Peyer's patch (tissue), 4 donors: ENCODE measurements at regions not wholly inside any gene's neighbourhood (a gene's known extent, or its start where the extent isn't known, plus 50 kb on each side); places are given as distances from the start of the nearest gene placed in this dataset.
"Not testable (repeated sequence)": the region's sequence is repeated elsewhere in the genome, so short reads cannot be mapped to it uniquely, and the experiment has no call there.

ENCODE experiments used
- DNase-seq, 3 donors: peaks; one replicate each; pipeline ENCODE4 v3.0.0-alpha.2; 2017 to 2019
- H3K27ac ChIP-seq, 4 donors: fragments of 200-600 bp; sonication (generic); one replicate each; pipeline ENCODE4 v1.5.1; 2016 to 2019
- H3K27me3 ChIP-seq, 2 donors: fragments of 200-600 bp; sonication (generic); one replicate each; pipeline ENCODE4 v1.5.1; 2019
- H3K36me3 ChIP-seq, 3 donors: fragments of 200-600 bp; sonication (generic); one replicate each; pipeline ENCODE4 v1.5.1; 2016 to 2019
- H3K4me1 ChIP-seq, 4 donors: fragments of 200-600 bp; sonication (generic); one replicate each; pipeline ENCODE4 v1.5.1; 2016 to 2019
- H3K4me3 ChIP-seq, 4 donors: fragments of 200-600 bp; sonication (generic); 1 replicate in 3 of 4; 2 replicates in 1 of 4; pipeline ENCODE4 v1.5.1; 2016 to 2019; ENCODE audit warnings: mild to moderate bottlenecking in 1 of 4
- H3K9me3 ChIP-seq, 4 donors: fragments of 200-600 bp; sonication (generic); one replicate each; pipeline ENCODE4 v1.5.1; 2016 to 2019; ENCODE audit warnings: mild to moderate bottlenecking in 1 of 4
- CTCF ChIP-seq, 6 experiments: fragments of 450-650 bp in 4 of 6; fragments of 200-600 bp in 2 of 6; sonication (generic) in 1 of 6; IDR thresholded peaks; one replicate each; pipeline ENCODE4 v1.5.1; 2017 to 2019; ENCODE audit warnings: antibody characterized with exemption in 6 of 6, mild to moderate bottlenecking in 3 of 6, moderate library complexity in 1 of 6
- POLR2A ChIP-seq, 2 donors: fragments of 450-650 bp; IDR thresholded peaks; one replicate each; pipeline ENCODE4 v1.5.1; 2017; ENCODE audit warnings: antibody characterized with exemption in 2 of 2, mild to moderate bottlenecking in 2 of 2, moderate library complexity in 2 of 2

GRCh38 chrX:65821721-65822496 is 154.5 kb downstream of the MSN start:
- peak overlapping the region; percentile 32 to 42 (median 36) for H3K4me3 ChIP-seq
- no peaks in the 10 kb centered on the region for H3K4me1 ChIP-seq
- H3K36me3 ChIP-seq, result no peaks in the 10 kb centered on the region
- no peaks in the 10 kb centered on the region for H3K27me3 ChIP-seq
- peak overlapping the region in 1 of 4 donors; percentile 33 for H3K27ac ChIP-seq
- H3K9me3 ChIP-seq, result no peaks in the 10 kb centered on the region
- peak; percentile 25 to 61 (median 36) for DNase-seq
- TF ChIP-seq POLR2A (IDR thresholded peaks at IDR 0.05), result no peak

- H3K4me1 ChIP-seq, DNase-seq, H3K4me3 ChIP-seq, H3K27me3 ChIP-seq, H3K36me3 ChIP-seq, H3K9me3 ChIP-seq, H3K27ac ChIP-seq: not testable (repeated sequence)
Measured at GRCh38 chrX:65819983-65820382, 152.5 kb downstream of the MSN start.

GRCh38 chrX:65813245-65813644 is 145.8 kb downstream of the MSN start:
- DNase-seq, result no peak
- TF ChIP-seq CTCF (IDR thresholded peaks at IDR 0.05) (no peak), POLR2A (IDR thresholded peaks at IDR 0.05) (no peak)

GRCh38 chrX:65811558-65812228 is 144.2 kb downstream of the MSN start:
- Histone ChIP-seq H3K36me3 (no peaks in the 10 kb centered on the region), H3K27ac (no peak overlapping the region), H3K9me3 (no peaks in the 10 kb centered on the region), H3K27me3 (no peaks in the 10 kb centered on the region), H3K4me1 (no peaks in the 10 kb centered on the region), H3K4me3 (no peak overlapping the region)
- no peak for DNase-seq
- TF ChIP-seq POLR2A (IDR thresholded peaks at IDR 0.05), result no peak
- TF ChIP-seq CTCF (IDR thresholded peaks at IDR 0.05), result no peak

More at GRCh38 chrX:65813245-65813644, 145.8 kb downstream of the MSN start:
- H3K4me3 ChIP-seq, result no peak overlapping the region
- no peak overlapping the region for H3K27ac ChIP-seq
- no peaks in the 10 kb centered on the region for H3K27me3 ChIP-seq
- H3K4me1 ChIP-seq, result no peaks in the 10 kb centered on the region
- no peaks in the 10 kb centered on the region for H3K36me3 ChIP-seq
- H3K9me3 ChIP-seq, result no peaks in the 10 kb centered on the region
